ENCODE measurements at regions not wholly inside any gene's neighbourhood (a gene's known extent, or its start where the extent isn't known, plus 50 kb on each side); places are given as distances from the start of the nearest gene placed in this dataset.
"Not testable (repeated sequence)": the region's sequence is repeated elsewhere in the genome, so short reads cannot be mapped to it uniquely, and the experiment has no call there.

GRCh38 chr12:116361414-116362223 is 84.1 kb upstream of the MED13L start:
- DNase-seq, result no peak

- no peak for DNase-seq
These were observed 87.6 kb upstream of the MED13L start for GRCh38 chr12:116365114-116365513.

- no peak for DNase-seq
These were observed 88.3 kb upstream of the MED13L start for GRCh38 chr12:116365606-116366455.

GRCh38 chr12:116366456-116366776 is 88.9 kb upstream of the MED13L start:
- no peak for DNase-seq

- no peak for DNase-seq
These were observed 89.3 kb upstream of the MED13L start for GRCh38 chr12:116366824-116367223.

GRCh38 chr12:116368196-116369194 is 91.0 kb upstream of the MED13L start:
- DNase-seq, result no peak

GRCh38 chr12:116370004-116370404 is 92.5 kb upstream of the MED13L start:
- no peak for DNase-seq

GRCh38 chr12:116370886-116371580 is 93.5 kb upstream of the MED13L start:
- DNase-seq, result no peak

GRCh38 chr12:116372815-116373214 is 95.3 kb upstream of the MED13L start:
- no peak for DNase-seq

GRCh38 chr12:116373572-116374206 is 96.2 kb upstream of the MED13L start:
- no peak for DNase-seq

- no peak for DNase-seq
These were observed 96.7 kb upstream of the MED13L start for GRCh38 chr12:116374207-116374606.

GRCh38 chr12:116375278-116375842 is 97.9 kb upstream of the MED13L start:
- DNase-seq, result no peak

- peak; percentile 85 for DNase-seq
These were observed 99.1 kb upstream of the MED13L start for GRCh38 chr12:116376354-116377193.

GRCh38 chr12:116377194-116377571 is 99.7 kb upstream of the MED13L start:
- DNase-seq, result not testable (repeated sequence)

- DNase-seq, result no peak
These were observed 100.5 kb upstream of the MED13L start for GRCh38 chr12:116378002-116378401.

- no peak for DNase-seq
These were observed 102.6 kb upstream of the MED13L start for GRCh38 chr12:116380108-116380507.

GRCh38 chr12:116380740-116381139 is 103.2 kb upstream of the MED13L start:
- not testable (repeated sequence) for DNase-seq

GRCh38 chr12:116381240-116381743 is 103.8 kb upstream of the MED13L start:
- no peak for DNase-seq

- DNase-seq, result no peak
These were observed 104.5 kb upstream of the MED13L start for GRCh38 chr12:116381744-116382685.

All from NCI-H1417 treated with DMSO at 0.1 percent for 48 hours (cell line).